IPS DF 4.7 (cell line): ENCODE measurements at regions not wholly inside any gene's neighbourhood (a gene's known extent, or its start where the extent isn't known, plus 50 kb on each side); places are given as distances from the start of the nearest gene placed in this dataset.
"Not testable (repeated sequence)": the region's sequence is repeated elsewhere in the genome, so short reads cannot be mapped to it uniquely, and the experiment has no call there.

Source experiments
- DNase-seq: peaks from one replicate; pipeline ENCODE4 v3.0.0-alpha.2; 2013; ENCODE audit warnings: low spot score; ENCODE audit errors: extremely low read depth

DNA sequence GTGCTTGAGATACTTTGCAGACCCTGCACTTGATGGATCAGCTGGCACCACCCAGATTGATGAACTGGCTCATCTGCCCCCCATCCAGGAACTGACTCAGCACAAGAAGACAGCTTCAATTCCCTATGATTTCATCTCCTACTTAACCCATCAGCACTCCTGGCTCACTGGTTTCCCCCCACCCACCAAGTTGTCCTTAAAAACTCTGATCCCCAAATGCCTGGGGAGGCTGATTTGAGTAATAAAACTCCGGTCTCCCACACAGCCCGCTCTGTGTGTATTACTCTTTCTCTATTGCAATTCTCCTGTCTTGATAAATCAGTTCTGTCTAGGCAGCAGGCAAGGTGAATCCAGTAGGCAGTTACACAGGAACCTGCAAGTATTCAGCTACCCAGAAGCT, 102.1 kb upstream of the TMTC4 start:
- not testable (repeated sequence) for DNase-seq

DNA sequence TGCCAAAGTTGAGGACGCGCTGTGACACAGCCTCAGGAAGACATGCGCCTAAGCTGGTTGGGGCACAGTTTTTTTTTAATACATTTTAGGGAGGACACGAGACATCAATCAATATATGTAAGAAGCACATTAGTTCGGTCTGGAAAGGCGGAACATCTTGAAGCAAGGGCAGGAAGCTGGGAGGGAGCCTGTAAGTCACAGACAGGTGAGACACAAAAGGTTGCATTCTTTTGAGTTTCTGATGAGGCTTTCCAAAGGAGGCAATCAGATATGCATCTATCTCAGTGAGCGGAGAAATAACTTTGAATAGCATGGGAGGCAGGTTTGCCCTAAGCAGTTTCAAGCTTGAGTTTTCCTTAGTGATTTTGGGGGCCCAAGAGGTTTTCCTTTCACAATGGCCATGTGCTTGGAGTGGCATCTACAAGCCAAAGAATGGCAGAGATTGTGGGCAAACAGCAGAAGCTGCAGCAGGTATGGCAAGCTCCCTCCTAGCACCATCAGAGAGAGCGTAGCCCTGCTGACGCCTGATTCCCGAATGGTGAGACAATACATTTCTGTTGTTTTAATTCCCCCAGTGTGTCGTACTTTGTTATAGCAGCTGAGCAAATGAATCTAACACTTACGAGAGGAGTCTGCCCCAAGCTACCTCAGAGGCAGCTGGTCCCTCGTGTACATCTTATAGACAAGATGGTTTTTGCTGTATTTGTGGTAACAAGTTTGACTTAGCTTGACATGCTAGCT, 99.5 kb upstream of the TMTC4 start:
- DNase-seq = no peak

DNA sequence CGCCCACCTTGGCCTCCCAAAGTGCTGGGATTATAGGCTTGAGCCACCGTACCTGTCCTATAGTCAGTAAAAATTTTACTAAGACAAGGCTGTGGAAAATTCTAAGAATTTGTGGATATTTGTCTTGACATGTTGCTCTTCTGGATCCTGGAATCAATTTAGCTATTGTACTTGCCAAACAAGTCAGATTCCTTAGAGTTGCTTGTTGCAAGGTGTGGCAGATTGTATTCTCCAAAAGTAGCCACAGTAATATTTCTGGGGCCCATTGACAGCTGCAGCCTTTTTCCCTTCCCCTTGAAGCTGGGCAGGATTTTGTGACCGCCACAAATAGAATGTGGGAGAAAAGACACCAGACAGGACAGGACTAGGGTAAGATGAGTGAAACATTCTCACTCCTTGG, 98.8 kb upstream of the TMTC4 start:
- no peak for DNase-seq

- no peak for DNase-seq
Observed at GRCh38 chr13:100767192-100767591, 92.6 kb upstream of the TMTC4 start.

- not testable (repeated sequence) for DNase-seq
Observed at GRCh38 chr13:100766570-100766969, 92.0 kb upstream of the TMTC4 start.

DNA sequence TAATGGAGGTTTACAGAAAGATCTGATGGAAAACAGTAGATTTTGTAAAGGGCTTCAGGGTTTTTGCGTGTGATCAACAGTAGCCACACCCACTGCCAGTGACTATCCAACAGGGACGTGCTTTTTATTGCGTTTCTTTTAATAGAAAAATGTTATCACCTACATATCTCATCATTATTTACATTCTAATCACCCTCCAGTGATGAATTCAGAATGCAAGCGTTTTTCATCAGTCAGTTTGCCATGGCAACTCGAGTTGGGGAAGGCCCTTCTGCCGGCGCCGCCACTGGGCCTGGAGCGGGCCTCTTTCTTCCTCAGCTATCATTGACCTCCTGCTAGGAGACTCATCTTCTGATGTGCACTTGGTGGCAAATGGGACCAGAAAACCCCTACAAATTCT, 90.3 kb upstream of the TMTC4 start:
- no peak for DNase-seq

- not testable (repeated sequence) for DNase-seq
Observed at GRCh38 chr13:100762126-100762525, 87.5 kb upstream of the TMTC4 start.

- DNase-seq = no peak
Observed at GRCh38 chr13:100755891-100756290, 81.3 kb upstream of the TMTC4 start.

DNA sequence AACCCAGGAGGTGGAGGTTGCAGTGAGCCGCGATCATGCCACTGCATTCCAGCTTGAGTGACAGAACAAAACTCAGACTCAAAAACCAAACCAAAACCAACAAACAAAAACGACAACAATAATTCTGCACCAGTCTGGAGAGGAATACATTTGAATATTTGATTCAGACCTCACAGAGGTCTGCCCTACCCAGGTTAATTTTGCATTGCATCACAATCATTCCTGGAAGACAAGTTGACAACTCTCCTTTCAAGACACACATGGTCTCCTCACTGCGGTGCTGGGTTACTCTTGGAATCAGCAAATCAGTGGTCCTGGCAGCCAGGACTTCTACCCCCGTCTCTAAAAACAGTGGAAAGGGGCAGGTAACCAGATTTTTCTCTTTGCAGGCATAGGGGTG, 79.9 kb upstream of the TMTC4 start:
- no peak for DNase-seq

DNA sequence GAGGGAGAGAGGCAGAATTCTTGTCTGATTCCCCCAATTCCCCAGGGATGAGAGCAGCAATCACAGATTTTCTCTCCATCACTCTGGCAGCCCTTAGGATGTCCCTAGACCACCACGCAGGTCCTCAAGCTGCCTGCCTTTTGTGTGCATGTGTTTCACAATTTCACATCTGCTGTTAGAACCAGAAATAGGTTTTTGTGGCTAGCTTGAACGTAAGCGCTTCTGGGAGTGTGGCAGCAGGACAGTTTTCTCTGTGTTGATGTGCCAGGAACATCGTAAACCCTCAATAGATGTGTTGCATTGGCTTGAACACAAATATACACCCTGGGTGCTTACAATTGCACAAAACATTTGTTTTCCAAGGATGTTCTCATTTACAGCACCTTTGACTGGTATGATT, 78.8 kb upstream of the TMTC4 start:
- DNase-seq = no peak

- no peak for DNase-seq
Observed at GRCh38 chr13:100751826-100752225, 77.2 kb upstream of the TMTC4 start.

DNA sequence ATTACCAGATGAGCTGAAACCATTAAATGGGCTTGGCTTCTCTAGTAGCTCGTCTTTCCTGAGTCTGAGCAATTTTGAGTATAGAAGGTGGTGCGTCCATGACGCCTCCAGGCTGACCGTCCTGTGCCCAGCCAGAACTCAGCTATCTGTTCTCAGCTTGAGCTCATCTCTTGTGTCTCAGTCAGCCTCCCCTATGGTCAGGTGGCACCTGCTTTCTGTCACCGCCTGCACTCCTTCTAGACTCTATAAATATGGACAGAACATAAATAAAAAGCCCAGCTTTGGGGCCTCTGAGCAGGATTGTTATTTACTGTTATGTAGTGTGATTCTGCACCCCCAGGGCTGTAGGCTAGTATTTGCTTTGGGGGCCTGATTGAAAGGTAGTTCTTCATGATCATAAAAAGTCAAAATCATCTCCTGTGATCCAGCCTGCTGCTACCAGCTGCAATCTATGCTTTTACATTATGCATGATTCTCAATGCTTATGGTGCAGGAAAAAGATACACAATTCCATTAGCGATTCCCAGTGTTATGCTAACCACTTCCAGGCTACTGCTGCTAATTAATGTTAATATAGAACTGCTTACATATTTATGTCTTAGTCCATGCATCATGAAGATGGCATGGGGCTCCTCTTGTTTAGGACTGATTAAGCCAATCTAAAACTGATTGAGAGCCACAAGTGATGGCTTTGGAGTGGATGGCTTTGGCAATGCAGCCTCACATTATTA, 72.5 kb upstream of the TMTC4 start:
- no peak for DNase-seq

- DNase-seq = peak; percentile 22
Observed at GRCh38 chr13:100738176-100738855, 63.7 kb upstream of the TMTC4 start.

DNA sequence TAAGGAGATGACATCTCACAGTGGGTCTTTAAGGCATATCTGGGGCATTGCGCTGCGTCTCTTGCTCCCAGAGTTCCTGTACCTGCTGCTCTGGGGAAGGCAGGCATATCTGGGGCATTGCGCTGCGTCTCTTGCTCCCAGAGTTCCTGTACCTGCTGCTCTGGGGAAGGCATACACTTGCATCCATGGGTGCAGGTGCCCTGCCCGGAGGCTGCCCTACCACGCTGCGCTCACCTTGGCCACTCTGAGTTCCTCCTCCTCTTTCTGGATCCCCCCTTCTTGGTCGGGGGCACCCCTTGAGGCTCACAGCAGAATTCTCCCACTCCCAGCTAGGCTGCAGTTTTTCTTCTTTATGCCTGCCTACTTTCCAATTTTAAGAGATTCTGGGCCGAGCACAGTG, 60.9 kb upstream of the TMTC4 start:
- no peak for DNase-seq

GRCh38 chr13:100734194-100734720, 59.7 kb upstream of the TMTC4 start:
- DNase-seq = no peak

DNA sequence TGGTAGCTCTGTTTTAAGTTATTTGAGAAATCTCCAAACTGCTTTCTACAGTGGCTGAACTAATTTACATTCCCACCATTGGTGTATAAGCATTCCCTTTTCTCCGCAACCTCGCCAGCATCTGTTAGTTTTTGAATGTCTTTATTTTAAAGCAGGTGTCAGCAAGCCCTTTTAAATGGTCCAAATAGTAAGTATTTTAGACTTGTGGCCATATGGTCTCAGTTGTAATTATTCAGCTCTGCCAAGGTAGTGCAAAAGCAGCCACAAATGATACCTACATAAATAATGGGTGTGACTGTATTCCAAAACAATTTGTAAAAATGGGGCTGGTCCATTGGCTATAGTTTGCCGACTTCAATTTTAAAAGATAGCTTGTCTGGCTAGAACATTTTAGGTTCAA, 58.7 kb upstream of the TMTC4 start:
- no peak for DNase-seq

DNA sequence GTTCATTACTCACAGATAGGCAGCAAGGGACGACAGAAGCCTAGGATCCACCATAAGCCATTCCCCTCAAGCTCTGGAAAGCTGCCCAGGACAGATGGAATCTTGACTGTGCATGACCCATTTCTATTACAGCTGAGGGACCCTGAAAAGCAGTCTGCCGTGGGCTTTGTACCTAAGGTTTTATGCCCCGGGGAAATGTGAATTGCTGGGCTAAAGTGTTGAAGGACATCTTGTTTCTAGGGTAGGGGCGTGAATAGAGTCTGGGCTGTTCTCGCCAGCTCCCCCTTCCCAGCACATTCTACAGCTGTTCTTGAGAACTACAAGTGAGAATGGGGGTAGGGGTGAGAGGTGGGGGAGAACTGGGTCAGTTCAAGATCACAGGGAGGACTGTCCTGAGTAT, 53.6 kb upstream of the TMTC4 start:
- DNase-seq = no peak

- no peak for DNase-seq
Observed at GRCh38 chr13:100725472-100725871, 50.9 kb upstream of the TMTC4 start.

GRCh38 chr13:100724568-100724967, 50.0 kb upstream of the TMTC4 start:
- no peak for DNase-seq
